ACC112 (cell line): ENCODE measurements at regions not wholly inside any gene's neighbourhood (a gene's known extent, or its start where the extent isn't known, plus 50 kb on each side); places are given as distances from the start of the nearest gene placed in this dataset.
"Not testable (repeated sequence)": the region's sequence is repeated elsewhere in the genome, so short reads cannot be mapped to it uniquely, and the experiment has no call there.

Source experiments
- H2AFZ ChIP-seq: fragments of 200-600 bp; sonication (generic); one replicate; pipeline ENCODE4 v1.6.0; 2017; ENCODE audit warnings: antibody characterized with exemption, low read length; ENCODE audit not compliant: unreplicated experiment
- H3K27ac ChIP-seq: fragments of 200-600 bp; sonication (generic); 2 replicates; pipeline ENCODE4 v1.5.1; 2014; ENCODE audit warnings: low read depth, mild to moderate bottlenecking, antibody characterized with exemption, low read length, moderate library complexity
- H3K27me3 ChIP-seq: fragments of 200-600 bp; sonication (generic); 2 replicates; pipeline ENCODE4 v1.6.1; 2014; ENCODE audit warnings: mild to moderate bottlenecking, antibody characterized with exemption, low read length, moderate library complexity, mixed read lengths; ENCODE audit not compliant: insufficient read depth
- H3K36me3 ChIP-seq: fragments of 200-600 bp; sonication (generic); 2 replicates; pipeline ENCODE4 v1.6.1; 2016; ENCODE audit warnings: mild to moderate bottlenecking, antibody characterized with exemption, low read length, moderate library complexity, mixed read lengths; ENCODE audit not compliant: insufficient read depth
- H3K4me1 ChIP-seq: fragments of 200-600 bp; sonication (generic); one replicate; pipeline ENCODE4 v1.6.1; 2016; ENCODE audit warnings: low read length, mixed read lengths; ENCODE audit not compliant: insufficient read depth, unreplicated experiment, control insufficient read depth
- H3K4me3 ChIP-seq: fragments of 200-600 bp; sonication (generic); 2 replicates; pipeline ENCODE4 v1.5.1; 2014; ENCODE audit warnings: mild to moderate bottlenecking, low read depth, low read length
- H3K79me2 ChIP-seq: fragments of 200-600 bp; sonication (generic); one replicate; pipeline ENCODE4 v1.6.0; 2016; ENCODE audit warnings: low read length; ENCODE audit not compliant: control insufficient read depth, unreplicated experiment, insufficient read depth

DNA sequence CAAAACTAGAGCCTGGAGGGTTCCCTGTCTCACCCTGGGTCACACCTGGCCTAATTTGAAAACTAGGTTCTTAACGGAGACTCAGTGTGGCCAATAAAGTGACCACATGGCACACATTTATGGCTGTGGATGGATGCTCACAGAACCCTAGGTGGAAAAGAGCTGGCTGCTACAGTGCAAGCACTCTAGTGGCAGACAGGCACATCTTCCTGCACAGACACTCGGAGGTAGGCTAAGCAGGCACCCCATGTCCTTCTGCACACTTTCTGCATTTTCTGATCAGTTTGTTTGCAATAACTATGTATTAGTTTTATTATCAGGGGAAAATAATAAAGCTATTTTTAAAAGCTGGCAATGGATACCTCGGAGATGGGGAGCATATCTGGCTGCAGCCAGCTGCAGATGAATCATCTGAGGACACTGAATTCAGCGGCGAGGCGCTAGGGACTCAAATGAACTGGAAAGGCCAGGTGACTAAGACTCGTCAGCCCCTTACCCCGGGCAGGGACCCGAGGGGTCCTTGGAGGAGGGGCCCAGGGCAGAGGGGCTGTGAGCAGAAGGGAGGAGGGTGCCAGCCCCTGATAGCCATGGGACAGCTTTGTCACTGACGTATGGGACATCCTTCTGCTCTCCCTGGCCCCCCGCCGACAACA lies 96.2 kb downstream of the OLFM1 start:
- no peaks in the 10 kb centered on the region for H3K36me3 ChIP-seq
- H3K79me2 ChIP-seq: no peaks in the 10 kb centered on the region
- peaks cover 51% of the 10 kb centered on the region for H3K27me3 ChIP-seq
- H3K4me1 ChIP-seq: no peaks in the 10 kb centered on the region
- no peak overlapping the region for H3K4me3 ChIP-seq
- H3K27ac ChIP-seq: no peak overlapping the region
- H2AFZ ChIP-seq: no peak overlapping the region

DNA sequence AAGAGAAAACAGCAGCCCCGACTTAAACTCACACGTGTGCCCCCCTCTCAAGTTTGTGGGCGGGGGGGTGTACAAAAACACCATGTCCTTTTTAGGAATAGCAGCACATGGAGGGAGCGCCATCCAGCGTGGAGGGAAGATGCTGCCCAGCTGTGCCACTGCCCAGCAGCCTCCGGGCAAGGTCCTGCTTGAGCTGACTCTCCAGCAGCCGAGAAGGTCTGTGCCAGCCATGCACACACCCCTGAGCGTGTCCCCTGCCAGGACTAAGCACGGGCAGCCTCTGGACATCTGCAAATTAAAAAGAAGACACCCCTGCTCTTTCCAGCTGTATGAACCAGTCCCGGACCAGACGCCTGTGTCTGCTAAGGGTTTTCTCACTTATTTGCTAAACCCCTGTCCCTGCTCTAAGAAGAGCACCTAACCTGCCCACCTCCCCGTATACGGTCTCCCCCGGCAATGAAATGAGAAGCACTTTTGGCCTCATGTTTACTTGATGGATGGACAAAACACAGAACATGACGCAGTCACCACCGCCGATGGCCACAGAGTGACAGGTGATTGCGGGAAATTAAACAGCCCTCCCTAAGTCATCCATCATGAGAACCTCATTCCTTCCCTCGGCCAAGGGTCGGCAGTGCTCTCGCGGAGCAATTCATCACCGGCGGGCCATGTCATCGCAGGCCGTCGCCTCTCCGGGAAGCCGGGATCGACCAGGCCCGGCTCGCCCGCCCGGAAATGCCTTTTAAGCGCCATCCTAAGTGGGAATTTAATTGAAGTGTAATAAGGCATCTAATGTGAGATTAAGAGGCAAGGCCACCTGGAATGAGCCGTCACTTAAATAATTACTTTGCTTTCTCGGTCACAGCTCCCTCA lies 96.9 kb downstream of the OLFM1 start:
- H2AFZ ChIP-seq: no peak overlapping the region
- H3K36me3 ChIP-seq: no peaks in the 10 kb centered on the region
- peaks cover 51% of the 10 kb centered on the region for H3K27me3 ChIP-seq
- no peaks in the 10 kb centered on the region for H3K79me2 ChIP-seq
- H3K27ac ChIP-seq: no peak overlapping the region
- no peak overlapping the region for H3K4me3 ChIP-seq
- H3K4me1 ChIP-seq: no peaks in the 10 kb centered on the region

DNA sequence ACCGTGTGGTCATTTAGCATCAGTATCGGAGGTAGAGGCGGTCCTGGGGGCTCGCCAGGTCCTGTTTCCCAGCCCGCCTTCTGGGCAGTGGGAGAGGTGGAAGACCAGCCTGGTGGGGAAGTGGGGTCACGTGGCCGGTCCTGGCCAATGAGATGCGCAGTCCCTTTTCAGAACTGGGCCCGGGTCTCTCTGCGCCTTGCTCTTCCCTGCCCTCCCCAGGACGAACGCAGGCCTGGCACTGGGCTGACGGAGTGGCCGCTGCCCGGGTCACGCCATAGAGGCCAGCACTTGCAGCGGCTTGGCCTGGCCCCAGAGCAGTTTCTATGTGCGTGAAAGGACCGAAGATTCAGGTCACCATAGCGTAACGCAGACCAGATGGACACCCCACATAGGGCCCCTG lies 97.6 kb downstream of the OLFM1 start:
- no peaks in the 10 kb centered on the region for H3K36me3 ChIP-seq
- no peaks in the 10 kb centered on the region for H3K79me2 ChIP-seq
- H3K4me1 ChIP-seq: no peaks in the 10 kb centered on the region
- no peak overlapping the region for H3K4me3 ChIP-seq
- no peak overlapping the region for H2AFZ ChIP-seq
- no peak overlapping the region for H3K27ac ChIP-seq
- H3K27me3 ChIP-seq: peaks cover 51% of the 10 kb centered on the region

DNA sequence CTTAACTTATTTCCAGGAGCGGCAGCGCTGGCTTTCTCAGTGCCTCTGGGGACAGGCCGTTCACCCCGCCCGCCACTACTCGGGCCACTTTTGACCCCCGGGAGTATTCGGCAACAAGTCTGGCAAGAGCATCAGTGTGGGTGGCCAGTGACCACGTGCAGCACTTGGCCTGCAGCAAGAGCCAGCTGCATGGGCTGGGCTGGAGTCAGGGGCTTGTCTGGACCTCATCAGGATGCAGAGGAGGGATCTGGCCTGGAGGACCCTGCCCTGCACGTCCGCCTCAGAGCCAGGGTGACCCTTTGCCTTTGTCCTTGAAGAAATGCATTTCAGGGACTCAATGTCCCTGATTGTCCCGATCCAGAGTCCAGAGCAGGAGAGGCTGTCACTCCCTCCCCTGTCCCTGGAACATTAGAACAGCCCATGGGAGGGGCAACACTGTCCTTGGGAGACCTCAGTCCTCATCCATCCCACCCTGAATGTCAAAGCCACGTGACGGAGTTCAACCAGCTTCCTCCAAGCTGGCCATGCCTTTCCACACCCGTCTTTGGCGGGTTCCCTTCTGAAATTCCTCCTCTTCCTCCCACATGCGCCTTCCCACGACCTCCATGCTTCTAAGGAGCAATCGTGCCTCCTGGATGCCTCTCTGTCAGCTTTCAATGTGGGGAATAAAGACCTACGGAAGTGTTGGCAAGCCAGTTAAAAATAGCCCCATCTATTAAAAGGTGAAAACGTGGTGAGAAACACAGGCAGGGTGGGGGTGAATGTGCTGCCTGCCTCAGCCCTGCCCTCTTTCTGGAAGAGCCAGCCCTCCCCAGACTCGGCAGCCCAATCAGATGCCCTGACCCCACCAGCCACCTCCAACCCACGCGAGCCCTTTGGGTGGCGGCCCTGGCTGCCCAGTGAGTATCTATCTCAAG lies 99.0 kb downstream of the OLFM1 start:
- Histone ChIP-seq H3K4me3 (no peak overlapping the region), H3K36me3 (no peaks in the 10 kb centered on the region), H3K27me3 (peaks cover 60% of the 10 kb centered on the region), H2AFZ (no peak overlapping the region), H3K4me1 (no peaks in the 10 kb centered on the region), H3K79me2 (no peaks in the 10 kb centered on the region), H3K27ac (no peak overlapping the region)

DNA sequence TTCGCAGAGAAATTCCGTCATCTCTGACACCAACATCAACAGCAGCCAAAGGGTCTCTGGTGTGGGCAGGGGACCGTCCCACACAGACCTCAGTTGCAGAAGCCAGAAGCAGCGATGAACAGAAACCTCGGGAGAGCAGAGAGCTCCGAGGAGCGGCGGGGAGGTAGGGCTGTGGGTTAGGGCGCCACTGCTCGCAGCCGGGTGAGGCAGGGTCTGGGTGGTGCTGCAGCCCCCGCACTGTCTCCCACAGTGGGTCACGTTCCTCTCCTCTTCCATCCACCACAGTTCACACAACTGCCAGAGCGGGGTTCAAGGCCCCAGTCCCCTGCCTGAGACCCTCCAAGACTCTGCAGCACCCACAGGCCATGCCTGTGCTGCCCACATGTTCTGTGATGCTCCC lies 99.9 kb downstream of the OLFM1 start:
- no peaks in the 10 kb centered on the region for H3K4me1 ChIP-seq
- no peak overlapping the region for H3K27ac ChIP-seq
- H3K36me3 ChIP-seq: no peaks in the 10 kb centered on the region
- H3K4me3 ChIP-seq: no peak overlapping the region
- peaks cover 57% of the 10 kb centered on the region for H3K27me3 ChIP-seq
- H2AFZ ChIP-seq: no peak overlapping the region
- H3K79me2 ChIP-seq: no peaks in the 10 kb centered on the region

DNA sequence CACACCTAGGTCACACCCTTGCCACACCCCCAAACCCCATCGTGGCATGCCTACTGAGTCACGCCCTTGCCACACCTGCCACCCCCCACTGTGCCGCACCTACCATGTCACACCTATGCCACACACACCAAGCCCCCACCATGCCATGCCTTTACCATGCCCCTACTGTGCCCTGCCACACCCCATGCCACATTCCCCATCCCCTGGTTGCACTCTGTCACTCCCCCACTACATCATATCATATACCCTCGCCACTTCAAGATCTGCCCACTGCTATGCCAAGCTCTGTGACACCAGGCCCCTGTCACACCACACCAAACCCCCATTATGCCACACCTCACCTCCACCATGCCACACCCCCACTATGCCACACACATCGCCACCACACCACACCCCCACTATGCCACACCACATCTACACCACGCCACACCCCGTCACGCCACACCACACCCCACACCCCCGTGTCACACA lies 101.2 kb downstream of the OLFM1 start:
- H3K27ac ChIP-seq: no peak overlapping the region

DNA sequence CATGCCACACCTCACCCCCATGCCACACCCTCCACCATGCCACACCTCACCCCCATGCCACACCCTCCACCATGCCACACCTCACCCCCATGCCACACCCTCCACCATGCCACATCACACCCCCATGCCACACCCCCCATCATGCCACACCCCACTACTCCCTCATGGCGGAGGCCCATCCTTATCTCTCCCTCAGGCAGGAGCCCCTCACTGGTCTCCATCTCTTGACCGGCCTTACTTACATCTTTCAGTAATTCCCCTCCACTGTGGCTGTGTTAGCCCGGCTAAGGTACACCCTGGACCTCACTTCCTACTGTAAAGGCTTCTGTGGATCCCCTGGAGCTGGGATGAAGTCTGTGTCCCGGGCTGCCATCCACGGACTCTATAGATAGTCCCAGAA lies 102.0 kb downstream of the OLFM1 start:
- Histone ChIP-seq H3K79me2 (no peaks in the 10 kb centered on the region), H3K27ac (no peak overlapping the region), H3K36me3 (no peaks in the 10 kb centered on the region), H3K4me1 (no peaks in the 10 kb centered on the region), H3K4me3 (no peak overlapping the region), H2AFZ (no peak overlapping the region), H3K27me3 (peaks cover 46% of the 10 kb centered on the region)

More for the DNA sequence above, 101.2 kb downstream of the OLFM1 start:
- no peak overlapping the region for H2AFZ ChIP-seq
- no peaks in the 10 kb centered on the region for H3K36me3 ChIP-seq
- peaks cover 45% of the 10 kb centered on the region for H3K27me3 ChIP-seq
- no peaks in the 10 kb centered on the region for H3K4me1 ChIP-seq
- no peaks in the 10 kb centered on the region for H3K79me2 ChIP-seq
- no peak overlapping the region for H3K4me3 ChIP-seq

DNA sequence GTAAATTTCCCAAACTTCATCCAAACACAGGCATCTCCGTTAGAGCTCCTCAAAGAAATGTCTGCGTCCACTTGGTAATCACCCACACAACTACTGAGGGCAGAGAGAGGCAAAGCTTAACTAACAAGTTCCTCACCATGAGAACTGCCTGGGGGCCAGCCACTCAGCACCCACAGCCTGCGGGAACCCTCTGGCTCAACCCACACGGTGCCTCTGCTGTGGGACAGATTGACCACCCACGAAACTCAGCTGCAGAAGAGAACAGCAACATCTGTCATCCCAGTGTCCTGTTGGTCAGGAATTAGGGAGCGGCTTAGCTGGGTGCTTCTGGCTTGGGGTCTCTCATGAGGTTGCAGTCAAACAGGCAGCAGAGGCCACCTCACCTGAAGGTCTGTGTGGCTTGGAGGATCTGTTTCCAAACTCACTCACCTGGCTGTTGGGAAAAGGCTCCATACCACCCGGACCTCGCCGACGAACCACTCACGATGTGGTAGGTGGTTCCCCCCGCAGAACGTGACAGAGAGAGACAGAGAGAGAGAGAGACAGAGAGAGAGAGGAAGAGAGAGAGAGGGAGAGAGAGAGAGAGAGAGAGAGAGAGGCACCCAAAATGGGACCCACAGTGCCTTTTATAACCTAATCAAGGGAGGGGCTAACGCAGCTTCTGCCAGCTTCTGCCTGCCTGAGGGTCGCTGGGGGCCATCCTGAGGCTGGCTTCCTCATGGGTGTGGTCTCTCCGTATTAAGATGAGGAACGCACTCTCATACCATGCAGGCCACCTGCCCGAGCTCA lies 103.5 kb downstream of the OLFM1 start:
- Histone ChIP-seq H3K27me3 (peaks cover 32% of the 10 kb centered on the region), H3K4me3 (no peak overlapping the region), H3K79me2 (no peaks in the 10 kb centered on the region), H3K4me1 (no peaks in the 10 kb centered on the region), H3K36me3 (no peaks in the 10 kb centered on the region), H3K27ac (no peak overlapping the region), H2AFZ (no peak overlapping the region)

DNA sequence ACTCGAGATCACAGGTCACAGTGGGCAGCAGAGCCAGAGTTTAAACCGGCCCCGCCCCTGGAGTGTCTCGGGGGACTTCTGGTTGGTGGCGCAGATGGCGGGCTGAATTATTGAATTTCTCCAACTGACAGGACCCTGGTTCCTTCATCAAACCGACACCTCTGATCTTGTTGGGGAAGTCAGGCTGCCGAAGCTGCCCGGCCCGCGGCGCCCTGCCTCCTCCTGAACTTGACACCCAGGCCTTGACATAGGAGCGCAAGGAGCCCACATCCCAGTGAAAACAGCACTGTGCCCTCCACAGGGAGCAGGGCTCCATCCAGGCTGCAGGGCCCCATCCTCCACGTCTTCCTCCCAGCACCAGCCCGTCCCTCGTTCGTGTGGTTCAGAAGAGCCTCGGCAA lies 105.2 kb downstream of the OLFM1 start:
- no peaks in the 10 kb centered on the region for H3K79me2 ChIP-seq
- H3K27ac ChIP-seq: no peak overlapping the region
- H2AFZ ChIP-seq: no peak overlapping the region
- H3K27me3 ChIP-seq: peaks cover 22% of the 10 kb centered on the region
- H3K4me1 ChIP-seq: no peaks in the 10 kb centered on the region
- H3K36me3 ChIP-seq: no peaks in the 10 kb centered on the region
- no peak overlapping the region for H3K4me3 ChIP-seq

DNA sequence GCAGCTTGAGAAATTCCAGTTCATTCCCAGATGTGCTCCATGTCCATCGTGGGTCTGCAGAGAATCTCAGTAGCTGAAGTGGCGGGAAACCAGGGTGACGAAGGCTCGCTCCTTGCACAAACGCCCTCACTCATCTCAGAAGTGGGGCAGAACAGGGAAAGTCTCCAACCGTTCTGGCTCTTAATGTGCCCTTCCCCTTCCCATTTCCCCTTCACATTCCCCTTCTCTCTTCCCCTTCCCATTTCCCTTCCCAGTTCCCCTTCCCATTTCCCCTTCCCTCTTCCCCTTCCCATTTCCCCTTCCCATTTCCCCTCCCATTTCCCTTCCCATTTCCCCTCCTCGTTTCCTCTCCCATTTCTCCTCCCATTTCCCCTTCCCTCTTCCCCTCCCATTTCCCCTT lies 108.5 kb downstream of the OLFM1 start:
- H3K4me1 ChIP-seq, H3K27ac ChIP-seq, H3K79me2 ChIP-seq, H3K4me3 ChIP-seq, H2AFZ ChIP-seq, H3K36me3 ChIP-seq: not testable (repeated sequence)
- H3K27me3 ChIP-seq: peaks cover 35% of the 10 kb centered on the region
